MM.1S (cell line): ENCODE measurements at regions not wholly inside any gene's neighbourhood (a gene's known extent, or its start where the extent isn't known, plus 50 kb on each side); places are given as distances from the start of the nearest gene placed in this dataset.

Source experiments
- CTCF ChIP-seq: fragments of 300-600 bp; sonication (generic); IDR thresholded peaks from 2 replicates; pipeline ENCODE4 v1.5.1; 2016; ENCODE audit warnings: antibody characterized with exemption, low read length, mixed read lengths
- EZH2 ChIP-seq: fragments of 300-600 bp; sonication (generic); optimal IDR thresholded peaks from 2 replicates; pipeline ENCODE3; 2017; ENCODE audit warnings: low read depth, mild to moderate bottlenecking, antibody characterized with exemption, low read length, mixed read lengths

- TF ChIP-seq CTCF (no peak), EZH2 (no peak)
These were observed 57.6 kb upstream of the URI1 start for GRCh38 chr19:29884466-29884865.
